ENCODE measurements at regions not wholly inside any gene's neighbourhood (a gene's known extent, or its start where the extent isn't known, plus 50 kb on each side); places are given as distances from the start of the nearest gene placed in this dataset.

DNA sequence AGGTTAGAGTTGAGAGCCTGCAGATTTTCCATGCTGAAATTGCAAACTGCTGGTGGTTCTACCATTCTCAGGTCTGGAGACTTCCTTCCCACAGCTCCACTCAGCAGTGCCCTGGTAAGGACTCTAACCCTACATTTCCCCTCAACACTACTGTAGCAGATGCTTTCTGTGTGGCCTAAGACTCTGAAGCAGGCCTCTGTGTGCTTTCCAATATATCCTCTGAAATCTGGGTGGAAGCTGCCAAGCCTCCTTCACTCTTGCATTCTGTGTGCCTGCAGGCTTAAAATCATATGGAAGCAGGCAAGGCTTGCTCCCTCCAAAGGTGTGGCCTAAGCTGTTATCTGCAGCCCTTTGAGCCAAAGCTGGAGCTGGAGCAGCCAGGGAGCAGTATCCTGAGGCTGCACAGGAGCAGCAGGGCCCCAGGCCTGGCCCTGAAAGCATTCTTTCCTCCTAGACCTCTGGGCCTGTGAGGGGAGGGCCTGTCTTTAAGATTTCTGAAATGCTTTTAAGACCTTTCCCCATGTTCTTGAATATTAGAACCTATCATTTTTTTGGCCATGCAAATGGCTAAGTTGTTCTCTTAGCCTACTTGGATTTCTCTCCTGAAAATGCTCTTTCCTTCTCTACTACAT is 134.1 kb upstream of the TSHZ3 start:
- TF ChIP-seq, protein P1, sequence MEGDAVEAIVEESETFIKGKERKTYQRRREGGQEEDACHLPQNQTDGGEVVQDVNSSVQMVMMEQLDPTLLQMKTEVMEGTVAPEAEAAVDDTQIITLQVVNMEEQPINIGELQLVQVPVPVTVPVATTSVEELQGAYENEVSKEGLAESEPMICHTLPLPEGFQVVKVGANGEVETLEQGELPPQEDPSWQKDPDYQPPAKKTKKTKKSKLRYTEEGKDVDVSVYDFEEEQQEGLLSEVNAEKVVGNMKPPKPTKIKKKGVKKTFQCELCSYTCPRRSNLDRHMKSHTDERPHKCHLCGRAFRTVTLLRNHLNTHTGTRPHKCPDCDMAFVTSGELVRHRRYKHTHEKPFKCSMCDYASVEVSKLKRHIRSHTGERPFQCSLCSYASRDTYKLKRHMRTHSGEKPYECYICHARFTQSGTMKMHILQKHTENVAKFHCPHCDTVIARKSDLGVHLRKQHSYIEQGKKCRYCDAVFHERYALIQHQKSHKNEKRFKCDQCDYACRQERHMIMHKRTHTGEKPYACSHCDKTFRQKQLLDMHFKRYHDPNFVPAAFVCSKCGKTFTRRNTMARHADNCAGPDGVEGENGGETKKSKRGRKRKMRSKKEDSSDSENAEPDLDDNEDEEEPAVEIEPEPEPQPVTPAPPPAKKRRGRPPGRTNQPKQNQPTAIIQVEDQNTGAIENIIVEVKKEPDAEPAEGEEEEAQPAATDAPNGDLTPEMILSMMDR (IDR thresholded peaks at IDR 0.05) = no peak
- no peak for TF ChIP-seq ZFX (IDR thresholded peaks at IDR 0.05; ENCODE audit: borderline replicate concordance)
